Lung (tissue), 11 donors: ENCODE measurements at regions not wholly inside any gene's neighbourhood (a gene's known extent, or its start where the extent isn't known, plus 50 kb on each side); places are given as distances from the start of the nearest gene placed in this dataset.

ENCODE experiments used
- ATAC-seq: fragments of 200-7000 bp; cut with Tn5 transposase; one replicate; pipeline ENCODE4 v1.9.1; 2020; ENCODE audit warnings: moderate number of reproducible peaks; ENCODE audit not compliant: insufficient read depth, low FRiP score
- DNase-seq, 3 donors: peaks; one replicate each; pipeline ENCODE4 v3.0.0-alpha.2; 2013 to 2017
- H3K27ac ChIP-seq, 2 donors: one replicate each; pipeline ENCODE4 v1.5.1; 2013; ENCODE audit warnings: mild to moderate bottlenecking in 2 of 2, moderate library complexity in 2 of 2, control low read depth in 1 of 2, inconsistent platforms in 1 of 2, low read depth in 1 of 2, low read length in 1 of 2
- H3K27me3 ChIP-seq, 3 donors: one replicate each; pipeline ENCODE4 v1.5.1; 2013; ENCODE audit warnings: low read length in 2 of 3; ENCODE audit not compliant: control insufficient read depth in 3 of 3, insufficient read depth in 3 of 3
- H3K36me3 ChIP-seq, 4 donors: one replicate each; pipeline ENCODE4 v1.5.1; 2013; ENCODE audit warnings: low read length in 4 of 4, mild to moderate bottlenecking in 1 of 4, moderate library complexity in 1 of 4; ENCODE audit not compliant: control insufficient read depth in 4 of 4, insufficient read depth in 4 of 4
- H3K4me1 ChIP-seq, 5 donors: one replicate each; pipeline ENCODE4 v1.5.1; 2013; ENCODE audit warnings: low read length in 5 of 5, mild to moderate bottlenecking in 2 of 5, moderate library complexity in 1 of 5; ENCODE audit not compliant: control insufficient read depth in 5 of 5, insufficient read depth in 5 of 5
- H3K4me3 ChIP-seq: one replicate; pipeline ENCODE4 v1.5.1; 2013; ENCODE audit warnings: mild to moderate bottlenecking, control low read depth, moderate library complexity
- H3K9ac ChIP-seq, 2 donors: one replicate each; pipeline ENCODE4 v1.5.1; 2013; ENCODE audit warnings: low read length in 2 of 2, control low read depth in 1 of 2; ENCODE audit not compliant: insufficient read depth in 1 of 2
- H3K9me3 ChIP-seq, 4 donors: one replicate each; pipeline ENCODE4 v1.5.1; 2013; ENCODE audit warnings: low read length in 3 of 4, mild to moderate bottlenecking in 1 of 4, moderate library complexity in 1 of 4; ENCODE audit not compliant: control insufficient read depth in 4 of 4, insufficient read depth in 3 of 4
- WGBS, 2 donors: extraction: QIAGEN DNeasy Blood & Tissue Kit; methylation state at CpG; one replicate each; pipeline ENCODE4 v1.1.7; 2013; 5-methylcytosine and 5-hydroxymethylcytosine counted together
- TF ChIP-seq, protein P1 (sequence below): IDR thresholded peaks from 2 replicates; pipeline ENCODE4 v1.5.1; 2012; ENCODE audit warnings: mild to moderate bottlenecking; ENCODE audit errors: control extremely low read depth, extremely low read depth
- donor health status: control.
- donor health status: control.
- donor health status: Bipolar disorder and iron deficiency.
- donor health status: healthy.
- donor health status: DM: yes; HTN: yes; CAD: no.

- WGBS, 2 donors = 68 to 69% methylated on average over 5 of the region's 5 CpGs
- H3K9ac ChIP-seq = no peak overlapping the region
- peaks cover 0 to 3% (median 0%) of the 10 kb centered on the region in 4 donors for H3K9me3 ChIP-seq
These were observed 1276.3 kb upstream of the AUTS2 start for GRCh38 chr7:68321776-68322496.

DNA sequence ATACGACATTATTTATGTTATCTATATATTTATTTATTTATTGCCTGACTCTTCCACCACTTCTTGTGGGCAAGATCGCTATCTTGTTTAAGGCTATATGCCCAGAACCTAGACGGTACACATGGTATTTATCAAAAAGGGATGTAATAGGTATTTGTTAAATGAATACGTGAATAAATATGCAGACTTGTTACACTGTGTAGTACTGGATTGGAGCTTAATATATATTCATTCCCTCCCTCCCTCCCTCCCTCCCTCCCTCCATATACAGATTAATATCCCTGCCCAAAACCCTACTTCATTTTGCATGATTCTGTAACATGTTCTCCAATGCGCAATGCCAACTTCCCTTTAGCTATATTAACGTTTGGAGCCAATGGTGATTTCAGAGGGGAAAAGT is 1273.7 kb upstream of the AUTS2 start:
- no peaks in the 10 kb centered on the region for H3K36me3 ChIP-seq
- H3K4me3 ChIP-seq = no peak overlapping the region
- no peak for ATAC-seq
- DNase-seq = no peak
- peaks cover 0 to 3% (median 0%) of the 10 kb centered on the region in 4 donors for H3K9me3 ChIP-seq
- TF ChIP-seq, protein P1, sequence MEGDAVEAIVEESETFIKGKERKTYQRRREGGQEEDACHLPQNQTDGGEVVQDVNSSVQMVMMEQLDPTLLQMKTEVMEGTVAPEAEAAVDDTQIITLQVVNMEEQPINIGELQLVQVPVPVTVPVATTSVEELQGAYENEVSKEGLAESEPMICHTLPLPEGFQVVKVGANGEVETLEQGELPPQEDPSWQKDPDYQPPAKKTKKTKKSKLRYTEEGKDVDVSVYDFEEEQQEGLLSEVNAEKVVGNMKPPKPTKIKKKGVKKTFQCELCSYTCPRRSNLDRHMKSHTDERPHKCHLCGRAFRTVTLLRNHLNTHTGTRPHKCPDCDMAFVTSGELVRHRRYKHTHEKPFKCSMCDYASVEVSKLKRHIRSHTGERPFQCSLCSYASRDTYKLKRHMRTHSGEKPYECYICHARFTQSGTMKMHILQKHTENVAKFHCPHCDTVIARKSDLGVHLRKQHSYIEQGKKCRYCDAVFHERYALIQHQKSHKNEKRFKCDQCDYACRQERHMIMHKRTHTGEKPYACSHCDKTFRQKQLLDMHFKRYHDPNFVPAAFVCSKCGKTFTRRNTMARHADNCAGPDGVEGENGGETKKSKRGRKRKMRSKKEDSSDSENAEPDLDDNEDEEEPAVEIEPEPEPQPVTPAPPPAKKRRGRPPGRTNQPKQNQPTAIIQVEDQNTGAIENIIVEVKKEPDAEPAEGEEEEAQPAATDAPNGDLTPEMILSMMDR = no peak
- no peak overlapping the region for H3K27ac ChIP-seq
- H3K9ac ChIP-seq = no peak overlapping the region
- H3K27me3 ChIP-seq = no peaks in the 10 kb centered on the region
- WGBS, 2 donors = 89 to 92% methylated on average over 6 of the region's 6 CpGs
- peaks cover 0 to 13% (median 2%) of the 10 kb centered on the region in 5 donors for H3K4me1 ChIP-seq

More at GRCh38 chr7:68321776-68322496, 1276.3 kb upstream of the AUTS2 start:
- no peak for ATAC-seq
- TF ChIP-seq, protein P1 = no peak
- no peak overlapping the region for H3K4me3 ChIP-seq
- peaks cover 0 to 2% (median 0%) of the 10 kb centered on the region in 3 donors for H3K27me3 ChIP-seq
- H3K36me3 ChIP-seq = no peaks in the 10 kb centered on the region
- peak overlapping the region in 1 of 2 donors; percentile 55 for H3K27ac ChIP-seq
- DNase-seq = peak; percentile 15 to 66 (median 31)
- H3K4me1 ChIP-seq = peaks cover 0 to 13% (median 2%) of the 10 kb centered on the region in 5 donors

DNA sequence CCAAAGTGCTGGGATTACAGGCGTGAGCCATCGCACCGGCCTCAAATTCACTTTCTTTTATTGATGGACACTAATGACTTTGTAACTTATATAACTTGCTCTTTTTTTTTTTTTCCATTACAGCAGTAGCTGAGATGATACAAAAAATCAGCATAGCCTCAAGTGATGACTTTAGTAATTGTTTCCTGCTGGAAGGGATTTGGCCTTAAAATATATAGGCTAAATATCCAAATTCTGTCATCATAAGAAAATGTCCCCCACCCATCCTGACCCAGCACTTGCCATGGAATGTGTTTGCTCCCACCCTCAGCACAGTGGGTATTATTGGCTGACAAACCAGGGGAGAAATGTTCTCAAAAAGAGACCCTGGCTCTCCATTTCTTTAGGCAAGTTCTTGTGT is 1264.1 kb upstream of the AUTS2 start:
- H3K27me3 ChIP-seq = no peaks in the 10 kb centered on the region
- no peaks in the 10 kb centered on the region for H3K36me3 ChIP-seq
- TF ChIP-seq, protein P1 = no peak
- H3K4me3 ChIP-seq = no peak overlapping the region
- H3K9ac ChIP-seq = no peak overlapping the region
- WGBS, 2 donors = 93 to 94% methylated on average over 3 of the region's 3 CpGs
- H3K9me3 ChIP-seq = peaks cover 0 to 10% (median 8%) of the 10 kb centered on the region in 4 donors
- ATAC-seq (no peak), DNase-seq (no peak)
- H3K27ac ChIP-seq = no peak overlapping the region
- H3K4me1 ChIP-seq = no peaks in the 10 kb centered on the region
